Upper lobe of left lung (tissue), 6 donors: ENCODE measurements at regions not wholly inside any gene's neighbourhood (a gene's known extent, or its start where the extent isn't known, plus 50 kb on each side); places are given as distances from the start of the nearest gene placed in this dataset.

ENCODE experiments used
- ATAC-seq, 2 donors: fragments of 200-7000 bp; cut with Tn5 transposase; one replicate each; pipeline ENCODE4 v1.9.1; 2022; ENCODE audit warnings: mild to moderate bottlenecking in 2 of 2, moderate library complexity in 2 of 2; ENCODE audit not compliant: low FRiP score in 2 of 2
- DNase-seq, 2 donors: peaks; one replicate each; pipeline ENCODE4 v3.0.0-alpha.2; 2019 to 2020
- H3K27ac ChIP-seq, 4 donors: fragments of 200-600 bp; sonication (generic); one replicate each; pipeline ENCODE4 v1.5.1; 2016 to 2019
- H3K27me3 ChIP-seq, 4 donors: fragments of 200-600 bp; sonication (generic); one replicate each; pipeline ENCODE4 v1.5.1; 2017 to 2019
- H3K36me3 ChIP-seq, 4 donors: fragments of 200-600 bp; sonication (generic); one replicate each; pipeline ENCODE4 v1.5.1; 2016 to 2019
- H3K4me1 ChIP-seq, 4 donors: fragments of 200-600 bp; sonication (generic); one replicate each; pipeline ENCODE4 v1.5.1; 2018 to 2019
- H3K4me3 ChIP-seq, 4 donors: fragments of 200-600 bp; sonication (generic); one replicate each; pipeline ENCODE4 v1.5.1; 2017 to 2019; ENCODE audit warnings: mild to moderate bottlenecking in 2 of 4, moderate library complexity in 1 of 4
- H3K9me3 ChIP-seq, 4 donors: fragments of 200-600 bp; sonication (generic); one replicate each; pipeline ENCODE4 v1.5.1; 2018 to 2019
- CTCF ChIP-seq, 6 experiments: fragments of 450-650 bp in 4 of 6; fragments of 200-600 bp in 2 of 6; sonication (generic) in 2 of 6; IDR thresholded peaks; one replicate each; pipeline ENCODE4 v1.5.1; 2016 to 2019; ENCODE audit warnings: antibody characterized with exemption in 6 of 6
- EP300 ChIP-seq, 4 donors: sonication (generic); formaldehyde crosslinking; IDR thresholded peaks; one replicate each; pipeline ENCODE4 v1.5.1; 2017; ENCODE audit warnings: antibody characterized with exemption in 4 of 4, control low read depth in 2 of 4
- POLR2A ChIP-seq, 4 donors: fragments of 450-650 bp; IDR thresholded peaks; one replicate each; pipeline ENCODE4 v1.5.1; 2016 to 2017; ENCODE audit warnings: antibody characterized with exemption in 4 of 4, mild to moderate bottlenecking in 2 of 4
- POLR2AphosphoS5 ChIP-seq, 2 donors: sonication (generic); formaldehyde crosslinking; IDR thresholded peaks; one replicate each; pipeline ENCODE4 v1.5.1; 2017; ENCODE audit warnings: antibody characterized with exemption in 2 of 2
- WGBS, 2 donors: methylation state at CpG; one replicate each; pipeline ENCODE4 v1.1.5; 2017 to 2018; 5-methylcytosine and 5-hydroxymethylcytosine counted together
- donor health status: DM: no; HTN: no; CAD: no; lungs with moderate emphysema.
- donor health status: DM: no; HTN: yes; CAD: no; lungs with severe emphysema.

- H3K4me3 ChIP-seq: no peak overlapping the region
- H3K9me3 ChIP-seq: no peaks in the 10 kb centered on the region
- no peaks in the 10 kb centered on the region for H3K27me3 ChIP-seq
- H3K4me1 ChIP-seq: peaks cover 0 to 11% (median 4%) of the 10 kb centered on the region in 4 donors
- no peaks in the 10 kb centered on the region for H3K36me3 ChIP-seq
- DNase-seq (no peak), ATAC-seq (no peak)
- TF ChIP-seq POLR2AphosphoS5 (IDR thresholded peaks at IDR 0.05) (no peak), EP300 (IDR thresholded peaks at IDR 0.05) (no peak), POLR2A (IDR thresholded peaks at IDR 0.05) (no peak), CTCF (IDR thresholded peaks at IDR 0.05) (no peak)
- no peak overlapping the region for H3K27ac ChIP-seq
- 90 to 93% methylated on average over 3 of the region's 3 CpGs for WGBS, 2 donors
Observed at GRCh38 chr13:31881495-31881882, 142.2 kb downstream of the RXFP2 start.

- DNase-seq (no peak), ATAC-seq (no peak)
- peaks cover 0 to 9% (median 2%) of the 10 kb centered on the region in 4 donors for H3K4me1 ChIP-seq
- 83 to 84% methylated on average over 10 of the region's 10 CpGs for WGBS, 2 donors
- no peaks in the 10 kb centered on the region for H3K36me3 ChIP-seq
- TF ChIP-seq CTCF (IDR thresholded peaks at IDR 0.05) (no peak), POLR2A (IDR thresholded peaks at IDR 0.05) (no peak), EP300 (IDR thresholded peaks at IDR 0.05) (no peak), POLR2AphosphoS5 (IDR thresholded peaks at IDR 0.05) (no peak)
- no peak overlapping the region for H3K4me3 ChIP-seq
- no peaks in the 10 kb centered on the region for H3K9me3 ChIP-seq
- H3K27me3 ChIP-seq: no peaks in the 10 kb centered on the region
- H3K27ac ChIP-seq: no peak overlapping the region
Observed at GRCh38 chr13:31882794-31883193, 143.5 kb downstream of the RXFP2 start.

- H3K4me3 ChIP-seq: no peak overlapping the region
- ATAC-seq (no peak), DNase-seq (no peak)
- 87 to 90% methylated on average over 1 of the region's 1 CpG for WGBS, 2 donors
- no peaks in the 10 kb centered on the region for H3K27me3 ChIP-seq
- no peaks in the 10 kb centered on the region for H3K36me3 ChIP-seq
- TF ChIP-seq CTCF (IDR thresholded peaks at IDR 0.05): no peak
- TF ChIP-seq POLR2A (IDR thresholded peaks at IDR 0.05): no peak
- no peak for TF ChIP-seq EP300 (IDR thresholded peaks at IDR 0.05)
- no peak for TF ChIP-seq POLR2AphosphoS5 (IDR thresholded peaks at IDR 0.05)
- H3K4me1 ChIP-seq: peaks cover 0 to 9% (median 2%) of the 10 kb centered on the region in 4 donors
- no peak overlapping the region for H3K27ac ChIP-seq
- no peaks in the 10 kb centered on the region for H3K9me3 ChIP-seq
Observed at GRCh38 chr13:31884556-31884955, 145.2 kb downstream of the RXFP2 start.

- ATAC-seq: peak; percentile 49 to 52
Observed at GRCh38 chr13:31885994-31886393, 145.6 kb upstream of the FRY start.

More at GRCh38 chr13:31885994-31886393, 145.6 kb upstream of the FRY start:
- DNase-seq: no peak
- TF ChIP-seq CTCF (IDR thresholded peaks at IDR 0.05) (no peak), POLR2A (IDR thresholded peaks at IDR 0.05) (no peak), EP300 (IDR thresholded peaks at IDR 0.05) (no peak), POLR2AphosphoS5 (IDR thresholded peaks at IDR 0.05) (no peak)
- no peak overlapping the region for H3K27ac ChIP-seq
- H3K36me3 ChIP-seq: no peaks in the 10 kb centered on the region
- H3K4me1 ChIP-seq: peaks cover 0 to 14% (median 2%) of the 10 kb centered on the region in 4 donors
- no peak overlapping the region for H3K4me3 ChIP-seq
- 56 to 63% methylated on average over 6 of the region's 6 CpGs for WGBS, 2 donors
- no peaks in the 10 kb centered on the region for H3K27me3 ChIP-seq
- no peaks in the 10 kb centered on the region for H3K9me3 ChIP-seq
